GM18498 (cell line): ENCODE measurements at regions not wholly inside any gene's neighbourhood (a gene's known extent, or its start where the extent isn't known, plus 50 kb on each side); places are given as distances from the start of the nearest gene placed in this dataset.

ENCODE experiments used
- ATAC-seq: cut with Tn5 transposase; IDR thresholded peaks from one replicate; pipeline ENCODE4 v1.9.1; 2021; ENCODE audit warnings: mild to moderate bottlenecking, moderate library complexity; ENCODE audit not compliant: unreplicated experiment

DNA sequence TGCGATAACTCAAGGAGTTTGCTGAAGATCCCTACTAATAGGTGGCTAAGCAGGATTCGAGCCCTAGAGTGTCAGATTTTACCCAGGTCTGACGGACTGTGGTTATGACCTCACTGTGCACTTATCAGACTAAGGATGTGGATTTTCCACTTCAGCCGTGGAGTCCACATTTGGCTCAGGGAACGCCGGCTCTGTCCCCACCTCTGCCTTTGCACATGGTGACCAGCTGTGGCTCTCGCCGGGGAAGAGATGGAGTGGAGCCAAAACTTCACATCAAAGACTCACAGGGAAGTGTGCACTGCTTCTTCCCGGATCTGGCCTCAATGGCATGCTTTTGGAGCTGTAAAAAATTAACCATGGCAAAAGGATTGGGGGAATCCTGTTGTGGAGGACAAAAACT is 249.3 kb upstream of the APCDD1 start:
- ATAC-seq: no peak

DNA sequence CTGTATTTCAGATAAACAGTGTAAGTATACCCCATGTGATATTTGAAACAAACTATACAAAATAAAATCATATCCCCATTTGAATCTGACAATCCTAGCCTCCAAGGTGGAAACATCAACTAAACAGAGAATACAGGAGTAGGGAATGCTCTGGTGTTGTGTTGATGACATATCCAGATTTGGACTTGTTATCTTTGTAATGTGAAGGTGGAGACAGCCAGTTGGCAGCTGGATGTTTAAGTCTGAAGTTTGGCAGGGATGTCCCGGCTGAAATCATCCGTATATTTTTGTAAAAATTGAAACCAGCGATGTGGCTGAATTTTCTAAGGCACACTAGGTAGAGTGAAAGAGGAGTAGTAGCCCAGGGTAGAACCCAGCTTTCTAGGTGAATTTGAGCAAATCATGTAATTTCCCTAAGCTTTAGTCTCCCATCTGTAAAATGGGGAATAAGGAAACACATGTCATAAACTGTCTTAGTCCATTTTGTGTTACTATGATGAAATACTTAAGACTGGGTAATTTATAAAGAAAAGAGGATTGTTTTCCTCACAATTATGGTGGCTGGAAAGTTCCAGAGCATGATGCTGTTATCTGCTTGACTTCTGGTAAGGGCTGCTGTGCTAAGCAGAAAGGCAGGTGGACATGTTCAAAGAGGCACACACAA is 246.6 kb upstream of the APCDD1 start:
- ATAC-seq: no peak

DNA sequence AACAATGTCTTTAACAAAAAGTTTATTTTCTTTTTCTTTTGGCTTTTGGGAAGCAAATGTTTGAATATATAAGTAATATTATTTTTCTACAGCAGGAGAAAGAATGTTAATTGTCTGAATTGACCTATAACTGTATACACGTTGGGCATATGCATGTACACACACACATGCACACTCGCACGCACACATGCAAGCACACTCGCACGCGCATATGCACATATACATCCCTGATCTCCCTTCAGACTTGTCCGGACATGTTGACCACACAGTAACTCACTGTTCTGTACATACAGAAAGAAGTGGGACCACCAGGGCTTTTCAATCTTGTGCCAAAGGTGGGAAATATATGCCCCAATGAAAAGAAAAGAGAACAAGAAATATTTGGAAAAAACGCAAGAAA is 245.1 kb upstream of the APCDD1 start:
- no peak for ATAC-seq

- ATAC-seq: no peak
Observed at GRCh38 chr18:10210057-10210633, 244.3 kb upstream of the APCDD1 start.

DNA sequence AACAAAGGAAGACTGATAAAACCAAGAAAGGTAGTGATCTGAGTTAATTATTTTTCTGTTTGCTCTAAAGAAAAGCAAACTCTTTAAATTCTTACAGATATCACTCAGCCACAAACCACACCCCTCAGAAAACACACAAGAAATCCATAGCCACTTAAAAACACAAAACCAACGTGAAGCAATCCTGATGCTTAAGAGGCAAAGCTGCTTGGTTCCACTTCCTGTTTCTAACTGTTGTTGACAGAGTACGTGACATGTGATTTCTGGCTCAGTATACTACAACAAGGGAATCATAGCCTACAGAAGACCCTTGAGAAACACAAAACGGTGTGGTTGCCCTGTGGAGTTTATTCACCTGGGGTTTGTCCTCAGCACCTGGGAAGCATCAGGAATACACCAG is 240.9 kb upstream of the APCDD1 start:
- ATAC-seq: peak; percentile 78

- no peak for ATAC-seq
Observed at GRCh38 chr18:10215446-10215845, 239.0 kb upstream of the APCDD1 start.

DNA sequence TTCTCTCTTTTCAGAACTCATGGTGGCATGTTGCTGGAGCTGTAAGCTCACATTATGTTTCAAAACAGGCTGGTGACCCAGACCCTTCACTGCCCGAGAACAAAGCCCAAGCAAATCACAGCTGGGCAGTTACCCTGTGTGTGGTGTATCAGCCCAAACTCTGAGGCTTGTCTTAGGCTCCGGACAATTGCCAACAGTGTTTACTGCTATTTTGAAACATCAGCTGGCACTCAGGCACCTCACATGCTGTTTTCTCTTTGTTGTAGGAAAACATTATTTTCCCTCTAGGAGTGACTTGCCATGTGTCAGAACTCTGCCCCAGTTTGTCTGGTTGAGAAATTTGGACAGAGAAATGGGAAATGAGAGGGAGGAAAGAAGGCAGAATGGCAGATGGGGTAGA is 237.6 kb upstream of the APCDD1 start:
- ATAC-seq: no peak

GRCh38 chr18:10217211-10217610 is 237.2 kb upstream of the APCDD1 start:
- no peak for ATAC-seq

GRCh38 chr18:10225300-10225699 is 229.1 kb upstream of the APCDD1 start:
- ATAC-seq: no peak

GRCh38 chr18:10226971-10227370 is 227.5 kb upstream of the APCDD1 start:
- no peak for ATAC-seq

DNA sequence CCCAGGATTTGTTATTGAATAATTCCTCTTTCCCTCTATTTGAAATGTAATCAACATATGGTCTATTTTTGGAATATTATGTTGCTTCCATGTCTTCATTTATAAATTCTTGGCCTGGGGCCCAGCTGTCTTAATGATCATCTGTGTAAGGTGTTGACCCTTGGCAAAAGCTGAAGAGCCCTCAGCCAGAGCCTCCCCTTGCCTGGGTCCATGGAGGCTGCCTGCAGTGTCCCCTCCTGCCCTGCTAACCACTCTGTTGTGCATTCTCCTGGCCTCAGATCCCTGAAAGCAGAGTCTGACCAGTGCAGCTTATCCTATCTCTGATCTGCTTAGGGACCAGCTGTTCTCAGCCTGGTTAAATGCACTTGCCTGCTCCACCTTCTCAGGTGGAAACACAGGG is 226.1 kb upstream of the APCDD1 start:
- ATAC-seq: no peak

GRCh38 chr18:10229458-10229857 is 225.0 kb upstream of the APCDD1 start:
- ATAC-seq: no peak

DNA sequence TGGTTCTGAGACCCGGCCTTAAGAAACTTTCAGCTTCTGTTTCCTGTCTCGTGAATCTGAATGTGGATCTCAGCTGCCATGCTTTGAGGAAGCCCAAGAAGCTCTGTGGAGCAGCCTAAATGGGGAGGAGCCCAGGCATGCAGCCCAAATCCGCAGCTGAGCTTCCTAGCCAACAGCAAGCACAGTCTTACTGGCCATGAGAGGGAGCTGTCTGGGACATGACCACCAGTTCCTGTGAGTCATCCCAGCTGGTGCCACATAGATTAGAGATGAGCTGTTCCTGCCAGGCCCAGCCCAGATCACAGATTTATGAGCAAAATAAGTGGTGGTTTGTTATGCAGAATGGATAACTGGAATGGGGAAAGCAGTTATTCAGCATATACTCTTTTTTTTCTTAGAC is 224.4 kb upstream of the APCDD1 start:
- ATAC-seq: no peak

GRCh38 chr18:10231220-10231619 is 223.2 kb upstream of the APCDD1 start:
- no peak for ATAC-seq

- ATAC-seq: no peak
Observed at GRCh38 chr18:10232062-10232461, 222.4 kb upstream of the APCDD1 start.

DNA sequence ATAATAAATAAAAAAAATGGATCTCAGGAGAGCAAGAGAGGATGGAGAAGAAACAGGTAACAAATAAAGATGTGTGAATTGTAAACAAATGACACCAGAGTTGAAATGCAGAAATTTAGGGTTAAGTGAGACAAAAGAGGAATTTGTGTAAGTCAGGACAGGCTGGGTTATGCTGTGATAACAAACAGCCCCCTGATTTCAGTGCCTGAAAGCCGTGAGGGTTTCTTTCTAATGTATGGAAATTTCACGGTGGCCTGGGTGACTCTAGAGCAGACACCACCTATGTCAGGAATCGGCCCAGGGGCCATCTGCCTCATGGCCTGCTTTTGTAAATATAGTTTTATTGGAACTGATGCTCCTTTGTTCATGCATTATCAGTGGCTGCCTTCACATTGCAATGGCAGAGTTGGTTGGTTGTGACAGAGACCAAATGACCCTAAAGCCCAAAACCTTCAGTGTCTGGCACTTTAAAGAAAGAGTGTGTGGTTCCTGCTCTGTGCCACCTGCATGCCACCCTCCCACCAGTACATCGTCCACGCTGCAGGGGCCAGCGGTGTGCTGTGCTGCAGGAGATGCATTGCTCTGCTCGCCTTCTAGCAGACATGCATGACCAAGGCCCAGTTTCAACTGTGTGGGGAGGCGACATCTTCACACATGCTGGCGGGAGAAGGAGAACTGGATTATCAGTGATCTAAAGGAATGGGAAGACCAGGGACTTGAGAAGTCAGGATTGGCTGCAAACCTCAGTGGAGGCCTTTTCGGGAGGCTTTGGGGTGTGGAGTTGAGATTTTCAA is 221.2 kb upstream of the APCDD1 start:
- ATAC-seq: no peak

- no peak for ATAC-seq
Observed at GRCh38 chr18:10234281-10234680, 220.2 kb upstream of the APCDD1 start.

- ATAC-seq: no peak
Observed at GRCh38 chr18:10234912-10235660, 219.3 kb upstream of the APCDD1 start.

DNA sequence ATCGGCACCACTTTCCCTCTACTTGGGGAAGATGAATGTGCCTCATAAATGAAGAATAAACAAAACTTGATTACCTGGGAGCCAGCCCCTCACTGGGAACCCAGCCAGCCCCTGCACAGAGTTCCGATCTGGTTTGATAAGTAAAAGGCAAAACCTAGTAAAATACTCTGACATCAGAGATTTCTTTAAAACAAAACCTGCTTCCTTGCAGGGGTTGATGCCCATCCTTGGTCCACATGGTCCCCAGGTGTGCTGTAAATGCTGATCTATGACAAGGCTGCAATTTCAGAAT is 218.8 kb upstream of the APCDD1 start:
- no peak for ATAC-seq

DNA sequence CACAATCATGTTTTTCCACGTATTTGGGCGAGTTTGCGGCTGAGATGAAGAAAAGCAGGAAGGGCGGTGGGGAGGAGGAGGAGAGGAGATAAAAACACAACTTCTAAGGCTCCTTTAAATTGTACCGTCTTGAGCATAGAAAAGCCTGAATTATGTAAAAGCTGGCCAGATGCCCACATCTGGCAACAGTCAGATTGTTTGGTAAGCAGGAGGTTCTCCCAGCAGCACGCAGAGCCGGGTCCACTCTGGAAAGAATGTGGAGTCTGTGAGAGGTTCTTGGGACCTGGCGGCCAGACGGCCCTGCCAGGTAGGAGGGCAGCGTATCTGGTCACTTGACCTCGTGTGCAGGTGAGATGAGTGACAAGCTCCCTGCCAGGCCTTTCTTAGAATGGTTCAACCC is 215.3 kb upstream of the APCDD1 start:
- no peak for ATAC-seq

DNA sequence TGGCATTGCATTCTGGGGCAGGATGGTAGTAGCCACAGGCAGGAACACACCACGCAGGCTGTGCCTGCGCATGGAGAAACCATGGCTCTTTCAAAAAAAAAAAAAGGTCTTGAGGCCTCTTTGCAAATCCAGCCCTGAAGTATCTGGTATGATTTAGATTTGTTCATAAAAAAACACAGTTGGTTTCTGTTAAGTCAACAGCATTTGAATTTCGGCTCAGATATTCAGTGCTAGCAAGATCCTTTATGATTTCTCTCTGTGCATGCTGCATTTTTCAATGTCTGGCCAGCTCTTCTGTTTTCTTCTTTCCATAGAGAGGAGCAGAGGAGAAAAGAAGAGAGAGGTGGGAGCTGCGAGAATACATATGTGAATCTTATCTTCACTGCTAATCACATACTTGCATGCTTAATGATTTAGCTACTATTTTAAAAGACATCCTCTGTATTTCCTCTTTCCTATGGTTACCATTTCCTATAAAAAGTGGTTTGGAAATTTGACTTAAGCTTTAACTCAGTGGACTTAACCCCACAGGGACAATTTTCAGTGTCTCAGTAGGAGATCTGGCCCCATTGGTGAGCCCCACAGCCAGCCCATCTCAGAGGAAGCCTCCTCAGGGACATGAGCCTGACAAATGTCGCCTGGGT is 214.3 kb upstream of the APCDD1 start:
- no peak for ATAC-seq
